Natural killer cell (primary cell): ENCODE measurements at regions not wholly inside any gene's neighbourhood (a gene's known extent, or its start where the extent isn't known, plus 50 kb on each side); places are given as distances from the start of the nearest gene placed in this dataset.
"Not testable (repeated sequence)": the region's sequence is repeated elsewhere in the genome, so short reads cannot be mapped to it uniquely, and the experiment has no call there.

Source experiments
- ATAC-seq, 3 donors: fragments of 150-1000 bp in 2 of 3; fragments of 200-7000 bp in 1 of 3; cut with Tn5 transposase; 1 replicate in 1 of 3; 2 replicates in 2 of 3; pipeline ENCODE4 v1.10.0; 2021; ENCODE audit warnings: mild to moderate bottlenecking in 2 of 3, moderate library complexity in 2 of 3
- DNase-seq, 2 donors: peaks; one replicate each; pipeline versions ENCODE4 v3.0.0 to v3.0.0-alpha.2; 2013 to 2021; ENCODE audit warnings: mixed read lengths in 1 of 2
- H3K27ac ChIP-seq: one replicate; pipeline ENCODE4 v1.5.1; 2013; ENCODE audit warnings: mild to moderate bottlenecking, low read length
- H3K27me3 ChIP-seq: one replicate; pipeline ENCODE4 v1.6.1; 2013; ENCODE audit warnings: low read length; ENCODE audit not compliant: control insufficient read depth, insufficient read depth
- H3K36me3 ChIP-seq: one replicate; pipeline ENCODE4 v1.6.1; 2013; ENCODE audit warnings: low read length; ENCODE audit not compliant: control insufficient read depth, insufficient read depth
- H3K4me1 ChIP-seq: one replicate; pipeline ENCODE4 v1.6.1; 2013; ENCODE audit warnings: low read length; ENCODE audit not compliant: control insufficient read depth, insufficient read depth
- H3K4me3 ChIP-seq: one replicate; pipeline ENCODE4 v1.5.1; 2013; ENCODE audit warnings: low read length
- H3K9me3 ChIP-seq: one replicate; pipeline ENCODE4 v1.6.1; 2013; ENCODE audit warnings: low read length; ENCODE audit not compliant: control insufficient read depth, insufficient read depth
- H3K27ac Mint-ChIP-seq, 2 donors: one replicate each; pipeline ENCODE4 v1.8.0; 2022; ENCODE audit warnings: mild to moderate bottlenecking in 2 of 2, mixed read lengths in 2 of 2, moderate library complexity in 1 of 2
- H3K27me3 Mint-ChIP-seq, 2 donors: one replicate each; pipeline ENCODE4 v1.8.0; 2022; ENCODE audit warnings: low read depth in 2 of 2, mixed read lengths in 2 of 2
- H3K36me3 Mint-ChIP-seq: one replicate; pipeline ENCODE4 v1.8.0; 2022; ENCODE audit warnings: mixed read lengths
- H3K4me1 Mint-ChIP-seq, 2 donors: one replicate each; pipeline ENCODE4 v1.8.0; 2022; ENCODE audit warnings: mixed read lengths in 2 of 2
- H3K4me3 Mint-ChIP-seq: one replicate; pipeline ENCODE4 v1.8.0; 2022; ENCODE audit warnings: mild to moderate bottlenecking, moderate library complexity, mixed read lengths
- H3K9me3 Mint-ChIP-seq, 2 donors: one replicate each; pipeline ENCODE4 v1.8.0; 2022; ENCODE audit warnings: mixed read lengths in 2 of 2
- WGBS: methylation state at CpG from one replicate; pipeline ENCODE4 v1.1.7; 2013; ENCODE audit warnings: missing lambda C conversion rate; ENCODE audit not compliant: insufficient coverage; 5-methylcytosine and 5-hydroxymethylcytosine counted together
- intact Hi-C: fragments of 100-400 bp; cut with micrococcal nuclease; formaldehyde crosslinking; loops from one replicate; pipeline ENCODE4 v1.14.2; 2022
- TF ChIP-seq, protein P1 (sequence below): fragments of 200-600 bp; IDR thresholded peaks from one replicate; pipeline ENCODE4 v1.8.0; 2022; ENCODE audit warnings: antibody characterized with exemption

- H3K9me3 Mint-ChIP-seq: peaks cover 0 to 5% of the 10 kb centered on the region in 2 donors
- no peak for DNase-seq
- Histone ChIP-seq H3K27ac (no peak overlapping the region), H3K4me1 (peaks cover 10% of the 10 kb centered on the region), H3K4me3 (no peak overlapping the region), H3K9me3 (no peaks in the 10 kb centered on the region), H3K36me3 (no peaks in the 10 kb centered on the region), H3K27me3 (no peaks in the 10 kb centered on the region)
- peaks cover 18% of the 10 kb centered on the region in 2 donors for H3K4me1 Mint-ChIP-seq
- H3K4me3 Mint-ChIP-seq: no peak overlapping the region
- no peak for ATAC-seq
- WGBS: 93% methylated on average over 2 of the region's 2 CpGs
- H3K27me3 Mint-ChIP-seq: peaks cover 0 to 16% of the 10 kb centered on the region in 2 donors
- intact Hi-C loops: no loop called here
- no peak overlapping the region for H3K27ac Mint-ChIP-seq
- no peaks in the 10 kb centered on the region for H3K36me3 Mint-ChIP-seq
- TF ChIP-seq, protein P1, sequence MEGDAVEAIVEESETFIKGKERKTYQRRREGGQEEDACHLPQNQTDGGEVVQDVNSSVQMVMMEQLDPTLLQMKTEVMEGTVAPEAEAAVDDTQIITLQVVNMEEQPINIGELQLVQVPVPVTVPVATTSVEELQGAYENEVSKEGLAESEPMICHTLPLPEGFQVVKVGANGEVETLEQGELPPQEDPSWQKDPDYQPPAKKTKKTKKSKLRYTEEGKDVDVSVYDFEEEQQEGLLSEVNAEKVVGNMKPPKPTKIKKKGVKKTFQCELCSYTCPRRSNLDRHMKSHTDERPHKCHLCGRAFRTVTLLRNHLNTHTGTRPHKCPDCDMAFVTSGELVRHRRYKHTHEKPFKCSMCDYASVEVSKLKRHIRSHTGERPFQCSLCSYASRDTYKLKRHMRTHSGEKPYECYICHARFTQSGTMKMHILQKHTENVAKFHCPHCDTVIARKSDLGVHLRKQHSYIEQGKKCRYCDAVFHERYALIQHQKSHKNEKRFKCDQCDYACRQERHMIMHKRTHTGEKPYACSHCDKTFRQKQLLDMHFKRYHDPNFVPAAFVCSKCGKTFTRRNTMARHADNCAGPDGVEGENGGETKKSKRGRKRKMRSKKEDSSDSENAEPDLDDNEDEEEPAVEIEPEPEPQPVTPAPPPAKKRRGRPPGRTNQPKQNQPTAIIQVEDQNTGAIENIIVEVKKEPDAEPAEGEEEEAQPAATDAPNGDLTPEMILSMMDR: no peak
Observed at GRCh38 chr2:144642856-144643255, 122.9 kb upstream of the ZEB2 start.

- intact Hi-C loops: no loop called here
- TF ChIP-seq, protein P1: no peak
- 61% methylated on average over 2 of the region's 2 CpGs for WGBS
- peaks cover 15% of the 10 kb centered on the region for H3K4me1 ChIP-seq
- peaks cover 0 to 5% of the 10 kb centered on the region in 2 donors for H3K9me3 Mint-ChIP-seq
- DNase-seq: no peak
- H3K36me3 ChIP-seq: no peaks in the 10 kb centered on the region
- peaks cover 25% of the 10 kb centered on the region in 2 donors for H3K4me1 Mint-ChIP-seq
- no peak overlapping the region for H3K27ac ChIP-seq
- H3K4me3 Mint-ChIP-seq: no peak overlapping the region
- no peak overlapping the region for H3K27ac Mint-ChIP-seq
- no peak overlapping the region for H3K4me3 ChIP-seq
- no peaks in the 10 kb centered on the region for H3K9me3 ChIP-seq
- H3K27me3 Mint-ChIP-seq: peaks cover 0 to 16% of the 10 kb centered on the region in 2 donors
- no peak for ATAC-seq
- H3K36me3 Mint-ChIP-seq: no peaks in the 10 kb centered on the region
- no peaks in the 10 kb centered on the region for H3K27me3 ChIP-seq
Observed at GRCh38 chr2:144642131-144642530, 122.2 kb upstream of the ZEB2 start.

GRCh38 chr2:144638250-144638649, 118.3 kb upstream of the ZEB2 start:
- H3K4me1 ChIP-seq: peaks cover 15% of the 10 kb centered on the region
- not testable (repeated sequence) for ATAC-seq, H3K27me3 ChIP-seq, DNase-seq, H3K36me3 ChIP-seq, H3K27ac ChIP-seq, H3K9me3 ChIP-seq, H3K4me3 ChIP-seq
- peaks cover 0 to 12% of the 10 kb centered on the region in 2 donors for H3K27me3 Mint-ChIP-seq
- 88% methylated on average over 4 of the region's 4 CpGs for WGBS
- intact Hi-C loops: loop anchor here (5.0 kb wide), 1 partner anchor 41 kb away; no protein-coding TSS in a partner anchor
- peaks cover 31% of the 10 kb centered on the region for H3K36me3 Mint-ChIP-seq
- H3K9me3 Mint-ChIP-seq: peaks cover 4 to 12% of the 10 kb centered on the region in 2 donors
- H3K4me3 Mint-ChIP-seq: peak overlapping the region; percentile 19
- peaks cover 46 to 48% of the 10 kb centered on the region in 2 donors for H3K4me1 Mint-ChIP-seq
- peak overlapping the region in 1 of 2 donors; percentile 81 for H3K27ac Mint-ChIP-seq

GRCh38 chr2:144636860-144637259, 116.9 kb upstream of the ZEB2 start:
- DNase-seq: peak in 1 of 2 donors; percentile 42
- H3K27ac ChIP-seq, H3K36me3 ChIP-seq, H3K27me3 ChIP-seq, H3K4me3 ChIP-seq, H3K9me3 ChIP-seq: not testable (repeated sequence)
- 25% methylated on average over 1 of the region's 1 CpG for WGBS
- intact Hi-C loops: loop anchor here (5.0 kb wide), 1 partner anchor 40 kb away; no protein-coding TSS in a partner anchor
- H3K4me1 ChIP-seq: peaks cover 15% of the 10 kb centered on the region
- Mint-ChIP-seq H3K4me3 (peak overlapping the region; percentile 40), H3K9me3 (peaks cover 4 to 12% of the 10 kb centered on the region in 2 donors), H3K4me1 (peaks cover 43 to 46% of the 10 kb centered on the region in 2 donors), H3K27ac (peak overlapping the region; percentile 81 to 82), H3K27me3 (peaks cover 0 to 12% of the 10 kb centered on the region in 2 donors), H3K36me3 (peaks cover 31% of the 10 kb centered on the region)
- ATAC-seq: peak in 2 of 3 donors; percentile 64 to 84
